B cell (primary cell): ENCODE measurements at regions not wholly inside any gene's neighbourhood (a gene's known extent, or its start where the extent isn't known, plus 50 kb on each side); places are given as distances from the start of the nearest gene placed in this dataset.
"Not testable (repeated sequence)": the region's sequence is repeated elsewhere in the genome, so short reads cannot be mapped to it uniquely, and the experiment has no call there.

Experiments
- EZH2 ChIP-seq: IDR thresholded peaks from 2 replicates; pipeline ENCODE4 v1.6.1; 2012; ENCODE audit warnings: borderline replicate concordance, low read depth, mild to moderate bottlenecking, moderate library complexity, low read length; ENCODE audit not compliant: insufficient read depth, poor library complexity, severe bottlenecking
- TF ChIP-seq, protein P1 (sequence below): fragments of 200-600 bp; IDR thresholded peaks from one replicate; pipeline ENCODE4 v1.8.0; 2022; ENCODE audit warnings: antibody characterized with exemption, mild to moderate bottlenecking

GRCh38 chr15:22134941-22135566, 54.7 kb downstream of the OR4M2 start:
- TF ChIP-seq, protein P1, sequence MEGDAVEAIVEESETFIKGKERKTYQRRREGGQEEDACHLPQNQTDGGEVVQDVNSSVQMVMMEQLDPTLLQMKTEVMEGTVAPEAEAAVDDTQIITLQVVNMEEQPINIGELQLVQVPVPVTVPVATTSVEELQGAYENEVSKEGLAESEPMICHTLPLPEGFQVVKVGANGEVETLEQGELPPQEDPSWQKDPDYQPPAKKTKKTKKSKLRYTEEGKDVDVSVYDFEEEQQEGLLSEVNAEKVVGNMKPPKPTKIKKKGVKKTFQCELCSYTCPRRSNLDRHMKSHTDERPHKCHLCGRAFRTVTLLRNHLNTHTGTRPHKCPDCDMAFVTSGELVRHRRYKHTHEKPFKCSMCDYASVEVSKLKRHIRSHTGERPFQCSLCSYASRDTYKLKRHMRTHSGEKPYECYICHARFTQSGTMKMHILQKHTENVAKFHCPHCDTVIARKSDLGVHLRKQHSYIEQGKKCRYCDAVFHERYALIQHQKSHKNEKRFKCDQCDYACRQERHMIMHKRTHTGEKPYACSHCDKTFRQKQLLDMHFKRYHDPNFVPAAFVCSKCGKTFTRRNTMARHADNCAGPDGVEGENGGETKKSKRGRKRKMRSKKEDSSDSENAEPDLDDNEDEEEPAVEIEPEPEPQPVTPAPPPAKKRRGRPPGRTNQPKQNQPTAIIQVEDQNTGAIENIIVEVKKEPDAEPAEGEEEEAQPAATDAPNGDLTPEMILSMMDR: not testable (repeated sequence)
- not testable (repeated sequence) for TF ChIP-seq EZH2
